GM21360 (cell line): ENCODE measurements at regions not wholly inside any gene's neighbourhood (a gene's known extent, or its start where the extent isn't known, plus 50 kb on each side); places are given as distances from the start of the nearest gene placed in this dataset.
A peak's percentile ranks its signal among the peaks of the same experiment; 100 is the strongest.

Experiments
- ATAC-seq: cut with Tn5 transposase; IDR thresholded peaks from one replicate; pipeline ENCODE4 v1.9.1; 2021; ENCODE audit warnings: mild to moderate bottlenecking, moderate library complexity; ENCODE audit not compliant: unreplicated experiment

DNA sequence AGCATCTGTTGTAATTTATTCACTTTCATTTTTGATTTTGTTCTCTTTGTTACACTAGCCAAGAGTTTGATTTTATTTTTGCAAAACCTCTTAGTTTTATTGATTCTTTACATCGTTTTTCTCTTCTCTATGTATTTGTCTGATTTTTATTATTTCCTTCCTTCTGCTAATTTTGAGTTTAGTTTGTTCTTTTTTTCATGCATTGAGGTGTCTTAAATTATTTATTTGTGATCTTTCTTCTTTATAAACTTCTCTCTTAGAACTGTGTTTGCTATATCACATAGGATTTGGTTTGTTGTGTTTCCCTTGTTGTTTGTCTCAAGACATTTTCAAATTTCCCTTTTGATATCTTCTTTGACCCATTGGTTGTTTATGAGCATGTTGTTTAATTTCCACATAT is 51.7 kb upstream of the NFKBIA start:
- ATAC-seq, result no peak

DNA sequence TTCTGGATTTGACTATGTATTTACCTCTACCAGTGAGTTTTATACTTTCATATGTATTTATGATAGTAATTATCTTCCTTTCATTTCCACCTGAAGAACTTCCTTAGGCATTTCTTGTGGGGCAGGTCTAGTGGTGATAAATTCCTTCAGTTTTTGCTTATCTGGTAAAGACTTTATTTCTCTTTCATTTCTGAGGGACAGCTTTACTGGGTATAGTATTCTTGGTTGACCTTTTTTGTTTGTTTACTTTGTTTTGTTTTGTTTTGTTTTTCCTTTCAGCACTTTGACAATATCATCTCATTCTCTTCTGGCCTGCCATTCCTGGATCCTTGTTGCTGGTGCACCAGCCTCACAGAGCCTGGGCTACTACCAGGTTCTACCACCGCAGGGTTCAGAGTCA is 53.9 kb upstream of the NFKBIA start:
- no peak for ATAC-seq

DNA sequence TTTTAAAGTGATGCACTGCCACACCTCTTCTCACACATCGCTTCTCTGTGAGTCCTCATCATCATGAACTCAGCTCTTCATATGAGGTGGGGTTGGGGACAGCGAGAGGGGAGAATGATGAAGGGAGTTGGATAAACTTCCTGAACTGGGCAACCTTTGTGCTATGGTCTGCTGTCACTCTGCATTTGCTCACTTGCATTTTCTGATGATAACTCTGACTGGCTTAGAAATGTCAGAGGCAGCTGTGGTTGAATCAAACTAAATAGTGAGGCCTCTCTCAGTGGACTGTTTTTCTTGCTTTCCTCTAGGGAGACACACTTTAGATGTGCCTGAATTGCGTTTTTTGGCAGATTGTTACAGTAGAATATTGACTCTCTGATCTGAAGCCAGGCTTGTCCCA is 55.2 kb upstream of the NFKBIA start:
- ATAC-seq, result no peak

DNA sequence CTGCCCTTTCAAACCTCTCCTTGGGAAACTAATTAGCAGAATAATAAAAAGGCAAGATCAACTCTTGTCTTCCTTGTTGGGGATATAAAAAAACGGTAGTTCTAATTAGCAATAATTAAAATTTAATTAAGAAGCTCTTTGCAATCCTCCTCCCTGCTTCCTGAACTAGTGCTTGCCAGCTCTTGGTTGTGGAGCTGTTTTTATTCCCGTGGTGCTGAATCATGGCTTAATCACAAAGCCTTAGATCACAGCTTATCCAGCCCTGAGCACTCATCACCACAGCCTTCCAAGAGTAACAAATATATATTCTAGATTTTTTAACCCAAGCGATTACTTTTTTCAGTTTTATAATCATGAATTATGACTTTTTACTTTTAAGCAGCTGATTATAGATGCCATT is 63.2 kb upstream of the INSM2 start:
- no peak for ATAC-seq

DNA sequence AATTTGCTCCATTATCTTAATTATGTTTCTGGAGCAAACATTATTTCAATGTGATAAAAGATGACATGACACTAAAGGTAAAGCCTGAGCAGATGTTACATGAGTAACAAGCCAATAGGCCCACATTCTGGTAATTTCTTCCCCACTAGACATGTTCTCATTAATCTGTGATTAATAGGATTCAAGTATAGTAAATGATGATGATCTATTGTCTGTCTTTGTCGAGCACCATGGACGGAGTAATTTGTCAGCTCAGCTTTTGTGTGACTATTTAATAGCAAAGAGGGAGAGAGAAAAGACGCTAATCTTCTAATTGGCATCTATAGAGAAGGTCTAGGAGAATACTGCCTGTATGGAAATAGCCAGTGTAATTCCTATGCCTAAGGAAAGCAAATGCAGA is 62.2 kb upstream of the INSM2 start:
- no peak for ATAC-seq

DNA sequence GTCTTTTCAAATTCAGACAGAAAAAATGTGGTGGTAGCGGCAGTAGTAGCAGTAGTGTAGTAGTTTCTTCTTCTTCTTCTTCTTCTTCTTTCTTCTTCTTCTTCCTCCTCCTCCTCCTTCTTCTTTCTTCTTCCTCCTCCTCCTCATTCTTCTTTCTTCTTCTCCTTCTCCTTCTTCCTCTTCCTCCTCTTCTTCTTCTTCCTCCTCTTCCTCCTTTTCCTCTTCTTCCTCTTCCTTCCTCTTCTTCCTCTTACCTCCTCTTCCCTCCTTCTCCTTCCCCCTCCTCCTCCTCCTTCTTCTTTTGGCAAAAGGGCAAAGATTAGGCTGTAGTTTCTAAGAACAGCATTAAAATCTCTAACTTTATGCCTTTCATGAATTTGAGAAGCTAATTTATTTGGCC is 59.6 kb upstream of the INSM2 start:
- ATAC-seq, result no peak

DNA sequence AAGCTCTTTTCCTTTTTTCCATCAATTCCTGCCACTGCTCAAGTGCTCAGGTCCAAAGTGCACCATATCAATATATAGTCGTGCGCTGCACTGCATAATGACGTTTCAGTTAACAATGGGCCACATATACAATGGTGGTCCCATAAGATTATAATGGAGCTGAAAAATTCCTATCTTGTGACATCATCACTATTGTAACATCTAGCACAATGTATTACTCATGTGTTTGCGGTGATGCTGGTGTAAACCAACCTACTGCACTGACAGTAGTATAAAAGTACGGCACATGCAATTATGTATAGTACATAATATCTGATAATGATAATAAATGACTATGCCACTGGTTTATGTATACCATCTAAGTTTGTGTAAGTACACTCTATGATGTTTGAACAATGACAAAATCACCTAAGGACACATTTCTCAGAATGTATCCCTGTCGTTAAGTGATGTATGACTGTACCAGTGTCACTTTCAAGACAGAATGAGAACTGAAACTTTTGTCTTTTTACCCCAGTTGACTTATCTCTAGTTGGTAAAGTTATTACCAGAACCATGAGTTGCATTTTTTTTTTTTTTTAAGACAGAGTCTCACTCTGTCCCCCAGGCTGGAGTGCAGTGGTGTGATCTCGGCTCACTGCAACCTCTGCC is 53.7 kb upstream of the INSM2 start:
- peak; percentile 87 for ATAC-seq

DNA sequence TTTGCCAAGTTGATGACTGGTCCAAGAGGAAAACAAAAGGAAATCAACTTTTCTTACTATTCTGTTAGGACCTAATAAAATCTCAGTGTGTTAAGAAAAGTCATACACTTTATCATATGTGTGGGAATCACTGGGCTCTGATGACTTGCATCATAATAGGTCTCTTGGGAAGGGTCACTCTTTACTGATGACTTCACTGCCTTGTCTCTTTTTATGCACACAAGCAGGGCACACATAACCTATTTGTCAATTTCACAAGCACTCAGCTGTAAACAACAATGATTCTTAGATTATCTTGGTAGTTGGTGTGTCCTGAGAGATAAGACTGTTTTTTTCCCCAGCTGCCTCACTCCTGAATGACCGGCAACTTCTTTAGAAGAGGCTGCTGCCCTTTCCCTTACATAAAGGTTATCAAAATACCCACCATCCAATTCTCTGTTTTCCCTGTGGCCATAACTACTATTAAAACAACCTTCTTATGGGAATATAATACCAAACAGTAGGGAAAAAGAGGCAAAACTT is 50.9 kb upstream of the INSM2 start:
- ATAC-seq, result no peak
